ENCODE measurements at regions not wholly inside any gene's neighbourhood (a gene's known extent, or its start where the extent isn't known, plus 50 kb on each side); places are given as distances from the start of the nearest gene placed in this dataset.

DNA sequence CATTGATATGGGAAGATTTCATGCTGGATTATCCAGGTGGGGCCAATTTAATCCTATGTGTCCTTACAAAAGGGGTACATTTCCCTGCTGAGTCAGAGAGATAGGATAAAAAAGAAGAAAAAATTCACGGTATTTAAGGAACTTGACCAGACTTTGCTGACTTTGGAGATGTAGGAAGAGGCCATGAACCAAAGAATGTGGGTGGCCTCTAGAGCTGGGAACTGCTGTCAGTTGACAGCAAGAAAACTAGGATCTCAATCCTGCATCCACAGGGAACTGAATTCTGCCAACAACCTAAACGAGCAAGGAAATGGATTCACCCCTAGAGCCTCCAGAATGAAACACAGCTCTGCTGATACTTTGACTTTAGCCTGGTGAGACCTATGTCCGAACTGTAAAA, 148.1 kb upstream of the SLC24A5 start:
- TF ChIP-seq, protein P1, sequence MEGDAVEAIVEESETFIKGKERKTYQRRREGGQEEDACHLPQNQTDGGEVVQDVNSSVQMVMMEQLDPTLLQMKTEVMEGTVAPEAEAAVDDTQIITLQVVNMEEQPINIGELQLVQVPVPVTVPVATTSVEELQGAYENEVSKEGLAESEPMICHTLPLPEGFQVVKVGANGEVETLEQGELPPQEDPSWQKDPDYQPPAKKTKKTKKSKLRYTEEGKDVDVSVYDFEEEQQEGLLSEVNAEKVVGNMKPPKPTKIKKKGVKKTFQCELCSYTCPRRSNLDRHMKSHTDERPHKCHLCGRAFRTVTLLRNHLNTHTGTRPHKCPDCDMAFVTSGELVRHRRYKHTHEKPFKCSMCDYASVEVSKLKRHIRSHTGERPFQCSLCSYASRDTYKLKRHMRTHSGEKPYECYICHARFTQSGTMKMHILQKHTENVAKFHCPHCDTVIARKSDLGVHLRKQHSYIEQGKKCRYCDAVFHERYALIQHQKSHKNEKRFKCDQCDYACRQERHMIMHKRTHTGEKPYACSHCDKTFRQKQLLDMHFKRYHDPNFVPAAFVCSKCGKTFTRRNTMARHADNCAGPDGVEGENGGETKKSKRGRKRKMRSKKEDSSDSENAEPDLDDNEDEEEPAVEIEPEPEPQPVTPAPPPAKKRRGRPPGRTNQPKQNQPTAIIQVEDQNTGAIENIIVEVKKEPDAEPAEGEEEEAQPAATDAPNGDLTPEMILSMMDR (IDR thresholded peaks at IDR 0.05), result no peak
- TF ChIP-seq ZNF416 (CRISPR knock-in tag; IDR thresholded peaks at IDR 0.05), result no peak
- no peak for TF ChIP-seq AR (CRISPR knock-in tag; IDR thresholded peaks at IDR 0.05)
- no peak for TF ChIP-seq ETV6 (CRISPR knock-in tag; IDR thresholded peaks at IDR 0.05)
- TF ChIP-seq, protein P2, sequence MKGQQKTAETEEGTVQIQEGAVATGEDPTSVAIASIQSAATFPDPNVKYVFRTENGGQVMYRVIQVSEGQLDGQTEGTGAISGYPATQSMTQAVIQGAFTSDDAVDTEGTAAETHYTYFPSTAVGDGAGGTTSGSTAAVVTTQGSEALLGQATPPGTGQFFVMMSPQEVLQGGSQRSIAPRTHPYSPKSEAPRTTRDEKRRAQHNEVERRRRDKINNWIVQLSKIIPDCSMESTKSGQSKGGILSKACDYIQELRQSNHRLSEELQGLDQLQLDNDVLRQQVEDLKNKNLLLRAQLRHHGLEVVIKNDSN (CRISPR knock-in tag; IDR thresholded peaks at IDR 0.05), result no peak
- TF ChIP-seq MLX (CRISPR knock-in tag; IDR thresholded peaks at IDR 0.05), result no peak
- no peak for TF ChIP-seq CBFB (CRISPR knock-in tag; IDR thresholded peaks at IDR 0.05; ENCODE audit: low read depth)
- no peak for TF ChIP-seq FOXK1 (CRISPR knock-in tag; IDR thresholded peaks at IDR 0.05)
- TF ChIP-seq JAZF1 (CRISPR knock-in tag; IDR thresholded peaks at IDR 0.05), result no peak
- TF ChIP-seq, protein P3, sequence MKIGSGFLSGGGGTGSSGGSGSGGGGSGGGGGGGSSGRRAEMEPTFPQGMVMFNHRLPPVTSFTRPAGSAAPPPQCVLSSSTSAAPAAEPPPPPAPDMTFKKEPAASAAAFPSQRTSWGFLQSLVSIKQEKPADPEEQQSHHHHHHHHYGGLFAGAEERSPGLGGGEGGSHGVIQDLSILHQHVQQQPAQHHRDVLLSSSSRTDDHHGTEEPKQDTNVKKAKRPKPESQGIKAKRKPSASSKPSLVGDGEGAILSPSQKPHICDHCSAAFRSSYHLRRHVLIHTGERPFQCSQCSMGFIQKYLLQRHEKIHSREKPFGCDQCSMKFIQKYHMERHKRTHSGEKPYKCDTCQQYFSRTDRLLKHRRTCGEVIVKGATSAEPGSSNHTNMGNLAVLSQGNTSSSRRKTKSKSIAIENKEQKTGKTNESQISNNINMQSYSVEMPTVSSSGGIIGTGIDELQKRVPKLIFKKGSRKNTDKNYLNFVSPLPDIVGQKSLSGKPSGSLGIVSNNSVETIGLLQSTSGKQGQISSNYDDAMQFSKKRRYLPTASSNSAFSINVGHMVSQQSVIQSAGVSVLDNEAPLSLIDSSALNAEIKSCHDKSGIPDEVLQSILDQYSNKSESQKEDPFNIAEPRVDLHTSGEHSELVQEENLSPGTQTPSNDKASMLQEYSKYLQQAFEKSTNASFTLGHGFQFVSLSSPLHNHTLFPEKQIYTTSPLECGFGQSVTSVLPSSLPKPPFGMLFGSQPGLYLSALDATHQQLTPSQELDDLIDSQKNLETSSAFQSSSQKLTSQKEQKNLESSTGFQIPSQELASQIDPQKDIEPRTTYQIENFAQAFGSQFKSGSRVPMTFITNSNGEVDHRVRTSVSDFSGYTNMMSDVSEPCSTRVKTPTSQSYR (CRISPR knock-in tag; IDR thresholded peaks at IDR 0.05), result no peak
- TF ChIP-seq ZNF263 (CRISPR knock-in tag; IDR thresholded peaks at IDR 0.05; ENCODE audit: low read depth), result no peak
